ENCODE measurements at regions not wholly inside any gene's neighbourhood (a gene's known extent, or its start where the extent isn't known, plus 50 kb on each side); places are given as distances from the start of the nearest gene placed in this dataset.

- Mint-ChIP-seq H3K4me3 (no peak overlapping the region), H3K9me3 (no peaks in the 10 kb centered on the region), H3K4me1 (peaks cover 70% of the 10 kb centered on the region), H3K27ac (peak overlapping the region; percentile 68; the same call in 1 of the 2 replicates), H3K36me3 (no peaks in the 10 kb centered on the region), H3K27me3 (ENCODE audit: low read depth) (no peaks in the 10 kb centered on the region)
- TF ChIP-seq TEAD4 (CRISPR knock-in tag; IDR thresholded peaks at IDR 0.05) = no peak
- no peak for TF ChIP-seq PRRX2 (CRISPR knock-in tag; IDR thresholded peaks at IDR 0.05)
- TF ChIP-seq, protein P1, sequence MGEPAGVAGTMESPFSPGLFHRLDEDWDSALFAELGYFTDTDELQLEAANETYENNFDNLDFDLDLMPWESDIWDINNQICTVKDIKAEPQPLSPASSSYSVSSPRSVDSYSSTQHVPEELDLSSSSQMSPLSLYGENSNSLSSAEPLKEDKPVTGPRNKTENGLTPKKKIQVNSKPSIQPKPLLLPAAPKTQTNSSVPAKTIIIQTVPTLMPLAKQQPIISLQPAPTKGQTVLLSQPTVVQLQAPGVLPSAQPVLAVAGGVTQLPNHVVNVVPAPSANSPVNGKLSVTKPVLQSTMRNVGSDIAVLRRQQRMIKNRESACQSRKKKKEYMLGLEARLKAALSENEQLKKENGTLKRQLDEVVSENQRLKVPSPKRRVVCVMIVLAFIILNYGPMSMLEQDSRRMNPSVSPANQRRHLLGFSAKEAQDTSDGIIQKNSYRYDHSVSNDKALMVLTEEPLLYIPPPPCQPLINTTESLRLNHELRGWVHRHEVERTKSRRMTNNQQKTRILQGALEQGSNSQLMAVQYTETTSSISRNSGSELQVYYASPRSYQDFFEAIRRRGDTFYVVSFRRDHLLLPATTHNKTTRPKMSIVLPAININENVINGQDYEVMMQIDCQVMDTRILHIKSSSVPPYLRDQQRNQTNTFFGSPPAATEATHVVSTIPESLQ (CRISPR knock-in tag; IDR thresholded peaks at IDR 0.05) = no peak
- TF ChIP-seq ZNF263 (CRISPR knock-in tag; IDR thresholded peaks at IDR 0.05; ENCODE audit: low read depth) = no peak
- no peak for TF ChIP-seq JAZF1 (CRISPR knock-in tag; IDR thresholded peaks at IDR 0.05)
- TF ChIP-seq NR3C1 (CRISPR knock-in tag; conservative IDR thresholded peaks at IDR 0.05; ENCODE audit: low read depth) = no peak
- no peak for TF ChIP-seq NFE2L1 (CRISPR knock-in tag; IDR thresholded peaks at IDR 0.05)
- TF ChIP-seq MYBL2 (CRISPR knock-in tag; IDR thresholded peaks at IDR 0.05) = no peak
- TF ChIP-seq FOXP1 (CRISPR knock-in tag; IDR thresholded peaks at IDR 0.05; ENCODE audit: borderline replicate concordance) = no peak
- TF ChIP-seq ZNF317 (CRISPR knock-in tag; IDR thresholded peaks at IDR 0.05; ENCODE audit: borderline replicate concordance, low read depth) = no peak
- no peak for TF ChIP-seq ETV6 (CRISPR knock-in tag; IDR thresholded peaks at IDR 0.05)
- TF ChIP-seq E2F4 (CRISPR knock-in tag; IDR thresholded peaks at IDR 0.05; ENCODE audit: borderline replicate concordance, low read depth) = no peak
- TF ChIP-seq CREM (CRISPR knock-in tag; IDR thresholded peaks at IDR 0.05) = no peak
- no peak for TF ChIP-seq TP53 (CRISPR knock-in tag; IDR thresholded peaks at IDR 0.05)
- POLR2A ChIA-PET = no interaction called here
- ATAC-seq (no peak), DNase-seq (ENCODE audit: low spot score) (no peak)
- CTCF ChIA-PET = interaction anchor here (1.2 to 5.1 kb wide), 3 partner anchors 27 to 39 kb away, joined by 3 to 57 read pairs (median 12); no protein-coding TSS in a partner anchor
Observed at GRCh38 chr17:77393274-77393600, 252.5 kb downstream of the SEC14L1 start.

GRCh38 chr17:77393867-77394539 is 253.2 kb downstream of the SEC14L1 start:
- Mint-ChIP-seq H3K27ac (peak overlapping the region; percentile 41), H3K9me3 (no peaks in the 10 kb centered on the region), H3K36me3 (peaks cover 2% of the 10 kb centered on the region; the same call in 1 of the 2 replicates), H3K27me3 (ENCODE audit: low read depth) (no peaks in the 10 kb centered on the region), H3K4me1 (peaks cover 65% of the 10 kb centered on the region), H3K4me3 (no peak overlapping the region)
- ChIA-PET POLR2A (no interaction called here), CTCF (interaction anchor here (5.1 kb wide), 1 partner anchor 36 kb away, joined by 57 read pairs; no protein-coding TSS in a partner anchor)
- ATAC-seq (no peak), DNase-seq (ENCODE audit: low spot score) (no peak)
- TF ChIP-seq OVOL2 (CRISPR knock-in tag; IDR thresholded peaks at IDR 0.05; ENCODE audit: borderline replicate concordance) (no peak), FOXK1 (CRISPR knock-in tag; IDR thresholded peaks at IDR 0.05) (no peak), EMX1 (CRISPR knock-in tag; IDR thresholded peaks at IDR 0.05) (no peak), ETV6 (CRISPR knock-in tag; IDR thresholded peaks at IDR 0.05) (no peak), ZNF317 (CRISPR knock-in tag; IDR thresholded peaks at IDR 0.05; ENCODE audit: borderline replicate concordance, low read depth) (no peak), STAT6 (CRISPR knock-in tag; conservative IDR thresholded peaks at IDR 0.05; ENCODE audit: low read depth) (no peak), MXD4 (CRISPR knock-in tag; IDR thresholded peaks at IDR 0.05; ENCODE audit: borderline replicate concordance) (no peak)
- TF ChIP-seq, protein P2, sequence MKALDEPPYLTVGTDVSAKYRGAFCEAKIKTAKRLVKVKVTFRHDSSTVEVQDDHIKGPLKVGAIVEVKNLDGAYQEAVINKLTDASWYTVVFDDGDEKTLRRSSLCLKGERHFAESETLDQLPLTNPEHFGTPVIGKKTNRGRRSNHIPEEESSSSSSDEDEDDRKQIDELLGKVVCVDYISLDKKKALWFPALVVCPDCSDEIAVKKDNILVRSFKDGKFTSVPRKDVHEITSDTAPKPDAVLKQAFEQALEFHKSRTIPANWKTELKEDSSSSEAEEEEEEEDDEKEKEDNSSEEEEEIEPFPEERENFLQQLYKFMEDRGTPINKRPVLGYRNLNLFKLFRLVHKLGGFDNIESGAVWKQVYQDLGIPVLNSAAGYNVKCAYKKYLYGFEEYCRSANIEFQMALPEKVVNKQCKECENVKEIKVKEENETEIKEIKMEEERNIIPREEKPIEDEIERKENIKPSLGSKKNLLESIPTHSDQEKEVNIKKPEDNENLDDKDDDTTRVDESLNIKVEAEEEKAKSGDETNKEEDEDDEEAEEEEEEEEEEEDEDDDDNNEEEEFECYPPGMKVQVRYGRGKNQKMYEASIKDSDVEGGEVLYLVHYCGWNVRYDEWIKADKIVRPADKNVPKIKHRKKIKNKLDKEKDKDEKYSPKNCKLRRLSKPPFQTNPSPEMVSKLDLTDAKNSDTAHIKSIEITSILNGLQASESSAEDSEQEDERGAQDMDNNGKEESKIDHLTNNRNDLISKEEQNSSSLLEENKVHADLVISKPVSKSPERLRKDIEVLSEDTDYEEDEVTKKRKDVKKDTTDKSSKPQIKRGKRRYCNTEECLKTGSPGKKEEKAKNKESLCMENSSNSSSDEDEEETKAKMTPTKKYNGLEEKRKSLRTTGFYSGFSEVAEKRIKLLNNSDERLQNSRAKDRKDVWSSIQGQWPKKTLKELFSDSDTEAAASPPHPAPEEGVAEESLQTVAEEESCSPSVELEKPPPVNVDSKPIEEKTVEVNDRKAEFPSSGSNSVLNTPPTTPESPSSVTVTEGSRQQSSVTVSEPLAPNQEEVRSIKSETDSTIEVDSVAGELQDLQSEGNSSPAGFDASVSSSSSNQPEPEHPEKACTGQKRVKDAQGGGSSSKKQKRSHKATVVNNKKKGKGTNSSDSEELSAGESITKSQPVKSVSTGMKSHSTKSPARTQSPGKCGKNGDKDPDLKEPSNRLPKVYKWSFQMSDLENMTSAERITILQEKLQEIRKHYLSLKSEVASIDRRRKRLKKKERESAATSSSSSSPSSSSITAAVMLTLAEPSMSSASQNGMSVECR (CRISPR knock-in tag; IDR thresholded peaks at IDR 0.05; ENCODE audit: borderline replicate concordance) = no peak
- TF ChIP-seq, protein P1 (CRISPR knock-in tag; IDR thresholded peaks at IDR 0.05) = no peak
- TF ChIP-seq, protein P3, sequence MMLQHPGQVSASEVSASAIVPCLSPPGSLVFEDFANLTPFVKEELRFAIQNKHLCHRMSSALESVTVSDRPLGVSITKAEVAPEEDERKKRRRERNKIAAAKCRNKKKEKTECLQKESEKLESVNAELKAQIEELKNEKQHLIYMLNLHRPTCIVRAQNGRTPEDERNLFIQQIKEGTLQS (CRISPR knock-in tag; conservative IDR thresholded peaks at IDR 0.05) = no peak

Measured in WTC11 (cell line).